ENCODE measurements at regions not wholly inside any gene's neighbourhood (a gene's known extent, or its start where the extent isn't known, plus 50 kb on each side); places are given as distances from the start of the nearest gene placed in this dataset.
"Not testable (repeated sequence)": the region's sequence is repeated elsewhere in the genome, so short reads cannot be mapped to it uniquely, and the experiment has no call there.

GRCh38 chr1:761791-762190 is 75.3 kb upstream of the OR4F16 start:
- not testable (repeated sequence) for DNase-seq

- DNase-seq, result not testable (repeated sequence)
These were observed 85.0 kb upstream of the OR4F16 start for GRCh38 chr1:771449-771848.

DNA sequence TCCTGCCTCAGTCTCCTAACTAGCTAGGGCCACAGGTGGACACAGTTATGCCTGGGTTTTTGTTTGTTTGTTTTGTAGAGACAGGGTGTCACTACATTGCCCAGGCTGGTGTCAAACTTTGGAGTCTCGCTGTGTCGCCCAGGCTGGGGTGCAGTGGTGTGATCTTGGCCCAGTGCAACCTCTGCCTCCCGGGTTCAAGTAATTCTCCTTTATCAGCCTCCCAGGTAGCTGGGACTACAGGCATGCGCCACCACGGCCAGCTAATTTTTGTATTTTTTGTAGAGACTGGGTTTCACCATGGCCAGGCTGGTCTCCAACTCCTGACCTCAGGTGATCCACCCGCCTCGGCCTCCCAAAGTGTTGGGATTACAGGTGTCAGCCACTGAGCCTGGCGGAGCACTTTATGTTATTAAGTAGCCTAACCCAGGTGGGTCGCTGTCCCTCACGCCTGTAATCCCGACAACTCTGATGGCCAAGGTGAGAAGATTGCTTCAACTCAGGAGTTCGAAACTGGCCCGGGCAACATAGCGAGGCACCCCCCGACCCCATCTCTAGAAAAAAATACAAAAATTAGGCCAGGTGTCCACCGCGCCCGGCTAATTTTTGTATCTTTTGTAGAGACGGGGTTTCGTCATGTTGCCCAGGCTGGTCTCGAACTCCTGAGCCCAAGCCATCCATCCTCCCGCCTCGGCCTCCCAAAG is 91.2 kb upstream of the OR4F16 start:
- DNase-seq, result not testable (repeated sequence)

DNA sequence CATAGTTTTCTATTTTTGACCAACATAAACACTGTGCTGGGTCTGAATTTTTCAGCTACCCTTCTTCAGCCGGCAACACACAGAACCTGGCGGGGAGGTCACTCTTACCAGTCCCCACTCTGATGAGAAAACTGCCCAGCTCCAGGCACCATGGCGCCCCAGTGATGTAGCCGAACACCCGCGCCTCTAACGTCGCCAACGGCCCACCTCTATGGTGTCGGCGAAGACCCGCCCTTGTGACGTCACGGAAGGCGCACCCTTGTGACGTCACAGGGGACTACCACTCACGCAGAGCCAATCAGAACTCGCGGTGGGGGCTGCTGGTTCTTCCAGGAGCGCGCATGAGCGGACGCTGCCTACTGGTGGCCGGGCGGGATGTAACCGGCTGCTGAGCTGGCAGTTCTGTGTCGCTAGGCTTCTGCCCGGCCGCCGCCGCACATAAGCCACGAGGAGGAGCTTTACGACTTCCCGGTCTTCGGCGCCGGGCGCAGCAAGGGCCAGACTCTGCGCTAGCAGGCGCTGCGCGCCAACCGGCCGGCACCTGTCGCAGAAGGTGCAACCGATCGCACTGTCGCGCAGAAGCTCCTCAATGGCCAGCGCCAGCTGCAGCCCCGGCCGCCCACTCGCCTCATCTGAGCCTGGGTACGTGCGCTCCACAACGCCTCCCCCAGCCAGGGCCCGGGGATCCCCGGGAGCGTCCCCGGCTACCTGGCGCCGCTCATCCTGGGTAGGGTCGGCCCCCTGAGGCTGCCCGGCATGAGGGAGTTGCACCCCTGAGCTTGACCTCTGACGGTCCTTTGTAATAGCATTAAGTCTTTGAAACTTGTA is 92.2 kb upstream of the OR4F16 start:
- peak; percentile 98 for DNase-seq

GRCh38 chr1:779621-780020 is 93.2 kb upstream of the OR4F16 start:
- not testable (repeated sequence) for DNase-seq

- no peak for DNase-seq
These were observed 102.4 kb upstream of the OR4F16 start for GRCh38 chr1:788835-789234.

DNA sequence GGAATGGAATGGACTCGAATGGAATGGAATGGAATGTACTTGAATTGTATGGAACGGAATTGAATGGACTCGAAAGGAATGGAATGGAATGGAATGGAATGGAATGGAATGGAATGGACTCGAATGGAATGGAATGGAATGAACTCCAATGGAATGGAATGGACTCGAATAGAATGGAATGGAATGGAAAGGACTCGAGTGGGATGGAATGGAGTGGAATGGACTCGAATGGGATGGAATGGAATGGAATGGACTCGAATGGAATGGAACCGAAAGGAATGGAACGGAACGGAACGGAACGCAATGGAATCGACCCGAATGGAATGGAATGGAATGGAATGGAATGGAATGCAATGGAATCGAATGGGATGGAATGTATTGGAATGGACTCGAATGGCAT is 103.2 kb upstream of the OR4F16 start:
- DNase-seq, result not testable (repeated sequence)

DNA sequence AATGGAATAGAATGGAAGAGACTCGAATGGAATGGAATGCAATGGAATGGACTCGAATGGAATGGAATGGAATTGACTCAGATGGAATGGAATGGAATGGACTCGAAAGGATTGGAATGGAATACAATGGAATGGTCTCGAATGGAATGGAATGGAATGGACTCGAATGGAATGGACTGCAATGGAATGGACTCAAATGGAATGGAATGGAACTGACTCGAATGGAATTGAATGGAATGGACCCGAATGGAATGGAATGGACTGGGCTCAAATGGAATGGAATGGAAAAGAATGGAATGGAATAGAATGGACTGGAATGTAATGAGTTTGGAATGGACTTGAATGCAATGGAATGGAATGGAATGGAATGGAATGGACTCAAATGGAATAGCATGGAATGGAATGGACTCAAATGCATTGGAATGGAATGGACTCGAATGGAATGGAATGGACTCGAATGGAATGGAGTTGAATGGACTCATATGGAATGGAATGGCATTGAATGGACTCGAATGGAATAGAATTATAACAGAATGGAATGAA is 104.0 kb upstream of the OR4F16 start:
- DNase-seq, result not testable (repeated sequence)

DNA sequence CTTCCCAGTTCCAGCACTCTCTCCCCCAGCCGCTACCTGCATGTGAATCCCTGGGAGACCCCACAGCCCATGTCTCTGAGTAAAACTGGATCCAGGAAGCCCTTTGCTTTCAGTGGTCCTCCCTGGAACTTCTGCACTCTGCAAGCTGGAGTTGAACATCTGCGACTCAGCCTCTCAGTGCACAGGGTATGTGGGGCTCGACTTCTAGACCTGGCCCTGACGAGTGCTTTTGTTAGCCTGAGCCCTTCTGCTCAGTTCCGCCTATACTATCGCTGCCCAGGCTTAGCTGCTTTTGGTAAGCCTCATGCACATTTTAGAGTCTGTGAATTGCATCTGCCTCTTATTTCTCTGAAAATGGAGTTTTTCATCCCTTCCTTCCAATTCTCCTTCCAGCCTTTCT is 107.9 kb upstream of the OR4F16 start:
- DNase-seq, result not testable (repeated sequence)

GRCh38 chr1:794918-795584 is 108.6 kb upstream of the OR4F16 start:
- not testable (repeated sequence) for DNase-seq

DNA sequence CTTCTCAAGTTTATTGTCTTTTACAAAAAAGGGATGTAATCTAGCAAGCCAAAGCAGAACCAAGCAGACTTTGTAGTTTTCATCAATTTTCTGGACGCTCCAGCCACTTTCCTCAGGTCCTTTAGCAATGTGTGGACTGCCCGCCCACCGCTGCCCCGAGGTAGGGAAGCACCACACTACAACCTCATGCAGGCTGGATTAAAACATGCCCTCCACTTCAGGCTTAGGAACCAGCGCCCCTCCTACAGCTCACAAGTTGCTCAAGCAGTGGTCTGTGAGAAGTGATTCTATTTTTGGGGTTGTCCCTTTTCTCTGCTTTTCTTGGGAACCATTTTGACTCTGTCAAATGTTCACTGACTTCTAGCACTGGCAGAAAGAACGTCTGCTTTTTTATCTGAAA is 111.2 kb upstream of the OR4F16 start:
- not testable (repeated sequence) for DNase-seq

DNA sequence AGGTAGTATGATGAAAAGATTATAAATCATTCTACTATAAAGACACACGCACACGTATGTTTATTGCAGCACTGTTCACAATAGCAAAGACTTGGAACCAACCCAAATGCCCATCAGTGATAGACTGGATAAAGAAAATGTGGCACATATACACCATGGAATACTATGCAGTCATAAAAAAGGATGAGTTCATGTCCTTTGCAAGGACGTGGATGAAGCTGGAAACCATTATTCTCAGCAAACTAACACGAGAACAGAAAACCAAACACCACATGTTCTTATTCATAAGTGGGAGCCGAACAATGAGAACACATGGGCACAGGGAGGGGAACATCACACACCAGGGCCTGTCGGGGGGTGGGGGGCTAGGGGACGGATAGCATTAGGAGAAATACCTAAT is 113.9 kb upstream of the OR4F16 start:
- not testable (repeated sequence) for DNase-seq

DNA sequence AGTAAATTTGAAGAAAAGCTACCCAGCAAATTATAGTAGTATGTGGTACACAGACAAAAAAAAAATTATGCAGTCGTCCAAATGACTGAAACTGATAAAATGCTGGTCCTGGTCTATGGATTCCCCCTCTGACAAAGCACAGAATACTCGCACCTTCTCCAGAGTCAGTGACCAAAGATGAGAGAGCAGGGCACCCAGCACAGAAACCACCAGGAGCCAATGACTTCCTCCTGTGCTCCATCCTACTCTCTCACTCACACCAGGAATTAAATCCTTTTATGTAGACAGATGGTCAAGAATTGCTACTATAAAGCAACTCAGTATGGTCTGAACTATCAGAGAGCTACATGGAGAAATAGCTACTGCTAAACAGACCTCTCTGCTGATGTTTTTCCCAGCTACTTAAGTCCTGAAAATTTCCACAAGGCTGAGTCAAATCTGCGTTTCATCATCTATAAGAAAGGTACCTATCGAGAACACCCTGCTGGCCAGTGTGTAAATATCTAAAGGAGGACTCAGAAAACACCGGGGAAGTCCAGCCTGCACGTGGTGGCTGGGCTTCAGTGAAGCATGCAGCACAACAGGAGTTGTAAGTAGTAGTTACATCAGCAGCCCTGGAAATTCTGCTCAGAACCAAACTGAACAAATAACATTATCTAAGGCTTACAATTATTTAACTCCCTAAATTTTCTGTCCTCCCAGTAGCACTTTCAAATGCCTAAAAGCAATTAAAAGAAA is 118.1 kb upstream of the OR4F16 start:
- DNase-seq, result not testable (repeated sequence)

- not testable (repeated sequence) for DNase-seq
These were observed 118.4 kb upstream of the SAMD11 start for GRCh38 chr1:805310-805709.

GRCh38 chr1:807066-807465 is 116.7 kb upstream of the SAMD11 start:
- DNase-seq, result not testable (repeated sequence)

- DNase-seq, result not testable (repeated sequence)
These were observed 115.9 kb upstream of the SAMD11 start for GRCh38 chr1:807699-808390.

GRCh38 chr1:810949-811348 is 112.8 kb upstream of the SAMD11 start:
- not testable (repeated sequence) for DNase-seq

DNA sequence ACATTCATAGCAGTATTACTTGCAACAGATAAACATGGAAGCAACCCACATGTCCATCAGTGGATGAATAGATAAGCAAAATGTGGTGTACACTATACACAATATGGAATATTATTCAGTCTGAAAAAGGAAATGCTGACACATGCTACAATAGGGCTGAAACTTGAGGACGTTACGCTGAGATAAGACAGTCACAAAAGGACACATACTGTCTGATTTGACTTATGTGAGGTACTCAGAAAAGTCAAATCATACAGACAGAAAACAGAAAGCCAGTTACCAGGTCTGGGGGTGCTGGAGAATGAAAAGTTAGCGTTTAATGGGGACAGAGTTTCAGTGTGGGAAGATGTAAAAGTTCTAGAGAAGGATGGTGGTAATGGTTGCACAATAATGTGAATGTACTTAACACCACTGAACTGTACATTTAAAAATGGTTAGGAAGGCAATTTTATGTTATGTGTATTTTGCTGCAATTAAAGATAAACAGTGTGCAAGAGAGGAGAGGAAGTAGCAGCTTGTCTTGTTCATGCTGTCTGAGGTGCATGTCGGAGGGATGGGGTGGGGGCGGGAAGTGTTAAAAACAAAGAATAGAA is 111.1 kb upstream of the SAMD11 start:
- DNase-seq, result not testable (repeated sequence)

DNA sequence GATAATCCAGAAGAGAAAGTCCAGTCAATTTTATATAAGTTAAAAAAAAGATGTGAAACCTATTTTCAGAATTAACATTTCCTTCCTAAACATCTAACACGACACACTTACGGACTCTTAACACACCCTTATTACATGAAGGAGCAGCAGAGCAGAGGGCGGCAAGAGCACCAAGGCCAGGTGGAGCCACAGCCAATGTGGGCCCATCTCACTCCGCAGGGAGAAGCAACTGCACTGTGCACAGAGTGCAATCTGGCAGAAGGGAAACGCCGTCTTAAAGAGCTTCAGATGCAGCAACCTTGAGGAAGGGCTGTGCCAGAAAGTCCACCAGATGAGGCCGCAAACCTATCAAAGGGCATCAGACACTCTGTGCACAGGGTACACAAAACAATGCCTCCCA is 109.2 kb upstream of the SAMD11 start:
- not testable (repeated sequence) for DNase-seq

- not testable (repeated sequence) for DNase-seq
These were observed 108.4 kb upstream of the SAMD11 start for GRCh38 chr1:815147-815922.
